Endometrium (tissue), 2 donors: ENCODE measurements at regions not wholly inside any gene's neighbourhood (a gene's known extent, or its start where the extent isn't known, plus 50 kb on each side); places are given as distances from the start of the nearest gene placed in this dataset.
A peak's percentile ranks its signal among the peaks of the same experiment; 100 is the strongest.
"Not testable (repeated sequence)": the region's sequence is repeated elsewhere in the genome, so short reads cannot be mapped to it uniquely, and the experiment has no call there.

Source experiments
- FAIRE-seq: peaks from 2 replicates; lab custom pipeline; 2012; peaks lifted over from hg19 to GRCh38; lab: Jason Lieb, UNC
- donor health status: control.
- donor health status: control.

- FAIRE-seq = not testable (repeated sequence)
Observed at GRCh38 chr12:76292891-76293290, 55.3 kb downstream of the BBS10 start.

- FAIRE-seq = not testable (repeated sequence)
Observed at GRCh38 chr12:76292305-76292704, 55.9 kb downstream of the BBS10 start.

- FAIRE-seq = no peak
Observed at GRCh38 chr12:76290963-76291859, 57.0 kb downstream of the BBS10 start.

DNA sequence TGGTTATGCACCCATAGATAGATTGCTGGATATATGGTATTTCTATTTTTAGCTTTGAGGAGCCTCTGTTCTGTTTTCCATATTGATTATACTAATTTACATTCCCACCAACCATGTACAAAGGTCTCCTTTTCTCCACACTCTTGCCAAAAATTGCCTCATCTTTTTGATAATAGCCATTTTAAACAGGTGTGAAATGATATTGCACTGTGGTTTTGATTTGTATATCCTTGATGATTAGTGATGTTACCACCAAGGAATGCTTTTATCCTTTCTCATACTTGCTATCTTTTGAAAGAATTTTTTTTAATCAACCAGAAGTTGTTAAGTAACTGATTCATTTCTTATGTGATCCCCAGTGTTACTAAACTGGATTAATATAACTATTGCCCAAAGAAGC, 60.0 kb downstream of the BBS10 start:
- no peak for FAIRE-seq

- FAIRE-seq = no peak
Observed at GRCh38 chr12:76284816-76285750, 63.1 kb downstream of the BBS10 start.

DNA sequence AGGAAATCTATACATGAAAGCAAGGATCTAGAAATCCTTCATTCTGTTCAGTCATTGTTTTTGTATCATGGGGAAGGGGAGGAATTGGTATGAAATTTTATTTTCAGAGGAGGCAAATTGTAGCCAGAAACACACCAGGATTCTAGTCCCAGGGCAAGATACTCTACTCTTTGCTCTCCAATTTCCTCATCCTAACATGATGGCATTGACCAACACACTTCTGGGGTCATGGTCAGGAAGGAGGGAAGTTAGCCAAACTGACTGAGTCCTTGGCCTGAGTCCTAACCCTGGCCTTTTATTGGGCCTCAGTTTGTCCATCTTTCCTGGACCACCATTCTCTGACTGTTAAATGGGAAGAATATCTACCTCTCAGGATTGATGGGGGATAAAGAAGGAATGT, 65.5 kb downstream of the BBS10 start:
- no peak for FAIRE-seq

DNA sequence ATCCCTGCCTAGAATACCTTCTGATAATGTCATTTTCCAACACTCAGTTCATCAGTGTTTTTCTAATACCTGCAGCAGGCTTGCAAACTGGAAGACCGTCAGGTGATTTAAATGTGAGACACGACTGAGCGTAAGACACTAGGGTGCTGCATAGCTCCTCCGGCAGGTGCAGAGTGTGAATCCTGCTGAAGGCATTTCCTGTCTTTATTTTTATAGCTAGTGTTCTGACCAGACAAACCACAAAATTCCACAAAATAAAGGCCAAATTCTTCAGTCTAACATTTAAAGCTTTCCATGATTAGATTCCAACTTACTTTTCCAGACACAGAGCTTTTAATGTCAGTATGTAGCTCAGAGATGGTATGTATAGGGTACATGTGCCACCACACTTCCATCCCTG, 70.7 kb downstream of the BBS10 start:
- no peak for FAIRE-seq

DNA sequence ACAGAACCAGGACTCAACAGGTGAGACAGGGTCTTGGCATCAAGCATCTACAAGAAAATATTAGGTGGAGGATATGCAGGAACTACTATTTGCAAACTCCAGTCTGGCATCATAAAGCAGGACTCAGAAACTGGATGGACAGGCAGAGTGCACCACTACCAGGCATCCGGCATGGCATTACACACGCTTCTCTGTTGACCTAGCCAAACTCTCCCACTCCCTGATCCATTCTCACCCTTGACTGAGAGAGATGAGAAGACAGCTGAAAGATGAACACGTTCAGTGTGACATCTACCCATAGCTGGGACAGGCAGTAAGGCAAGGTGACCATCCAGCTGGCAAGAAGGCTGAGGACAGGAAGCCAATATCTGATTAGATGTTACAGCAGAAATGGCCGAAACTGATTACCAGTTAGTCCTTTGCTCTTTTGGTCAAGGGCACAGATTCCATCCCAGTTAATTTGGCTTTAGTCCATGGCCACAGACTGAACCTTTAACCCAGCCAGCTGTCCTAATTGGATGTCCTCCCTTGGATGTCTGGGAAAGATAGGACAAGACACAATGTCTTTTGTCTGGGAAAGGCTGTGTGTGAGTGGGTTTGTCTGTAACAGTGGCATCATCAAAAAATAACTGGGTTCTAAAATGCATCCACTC, 71.6 kb downstream of the BBS10 start:
- no peak for FAIRE-seq

- FAIRE-seq = no peak
Observed at GRCh38 chr12:76275511-76276093, 72.6 kb downstream of the BBS10 start.

DNA sequence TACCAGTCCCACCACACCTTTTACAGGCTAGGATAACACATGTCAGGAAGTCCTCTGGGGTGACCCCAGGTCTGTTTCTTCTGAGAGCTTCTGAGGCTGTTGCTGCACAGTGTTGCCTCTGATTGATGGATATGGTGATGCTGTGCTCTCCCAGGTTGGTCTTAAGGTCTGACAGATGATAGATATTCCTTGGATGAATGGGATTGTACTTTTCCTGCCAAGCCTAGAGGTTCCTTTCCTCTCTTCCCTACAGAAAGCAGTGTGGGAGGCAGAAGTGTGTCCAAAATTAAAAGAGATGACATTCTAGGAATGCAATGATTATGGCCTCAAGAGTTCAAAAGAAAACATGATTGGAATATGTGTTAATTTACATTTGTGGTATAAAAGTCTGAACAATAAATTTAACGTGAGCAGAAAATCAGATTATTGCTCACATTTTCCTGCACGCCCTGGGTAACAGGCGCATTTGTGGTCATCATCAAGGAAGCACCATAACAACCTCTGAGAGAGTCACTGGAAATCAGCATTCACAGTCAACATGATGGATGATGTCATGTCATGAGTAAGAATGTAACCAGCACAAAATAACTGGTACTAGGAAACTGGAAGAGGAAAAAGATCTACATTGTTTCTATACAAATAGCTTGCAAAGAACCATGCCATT, 73.7 kb downstream of the BBS10 start:
- FAIRE-seq = no peak

DNA sequence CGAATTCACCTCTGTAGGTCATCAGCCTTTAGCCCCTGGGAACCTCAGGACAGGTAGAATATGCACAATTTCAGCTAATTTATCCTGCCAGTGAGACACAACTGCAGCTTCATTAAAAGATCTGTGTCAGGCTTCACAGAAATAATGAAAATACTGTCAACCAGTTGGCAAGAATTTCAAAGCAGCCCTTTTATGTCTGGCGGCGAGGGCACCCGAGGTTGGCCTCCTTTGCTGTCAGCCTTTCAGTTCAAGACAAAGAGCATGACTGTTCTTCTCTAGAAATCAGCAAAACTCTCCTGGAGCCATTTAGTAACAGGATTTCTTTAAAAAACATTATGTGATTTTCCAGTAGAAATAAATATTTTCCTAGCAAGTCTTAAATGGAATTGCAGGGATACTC, 75.9 kb downstream of the BBS10 start:
- FAIRE-seq = no peak

GRCh38 chr12:76270657-76271358, 77.4 kb downstream of the BBS10 start:
- no peak for FAIRE-seq

GRCh38 chr12:76268267-76268666, 79.9 kb downstream of the BBS10 start:
- no peak for FAIRE-seq

DNA sequence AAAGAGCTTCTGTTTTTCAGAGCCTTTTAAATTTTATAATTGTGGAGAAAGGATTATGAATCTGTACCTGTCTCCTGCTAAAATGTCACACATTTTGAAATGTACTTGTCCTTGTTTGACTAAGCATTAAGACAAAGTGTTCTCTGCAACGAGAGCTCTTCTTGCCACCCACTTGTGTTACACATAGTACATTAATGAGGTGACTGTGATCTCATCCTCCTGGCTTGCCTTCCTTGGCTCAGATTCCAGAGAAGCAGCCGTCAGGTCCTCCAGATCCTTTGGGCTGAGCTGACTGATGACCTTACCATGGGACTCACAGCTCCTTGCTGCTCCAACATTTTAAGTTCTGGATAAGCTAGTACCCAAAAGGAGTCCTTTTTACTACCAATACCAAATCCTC, 81.4 kb downstream of the BBS10 start:
- no peak for FAIRE-seq

GRCh38 chr12:76265424-76266180, 82.6 kb downstream of the BBS10 start:
- peak; percentile 97 for FAIRE-seq

GRCh38 chr12:76264611-76265012, 83.6 kb downstream of the BBS10 start:
- FAIRE-seq = no peak

DNA sequence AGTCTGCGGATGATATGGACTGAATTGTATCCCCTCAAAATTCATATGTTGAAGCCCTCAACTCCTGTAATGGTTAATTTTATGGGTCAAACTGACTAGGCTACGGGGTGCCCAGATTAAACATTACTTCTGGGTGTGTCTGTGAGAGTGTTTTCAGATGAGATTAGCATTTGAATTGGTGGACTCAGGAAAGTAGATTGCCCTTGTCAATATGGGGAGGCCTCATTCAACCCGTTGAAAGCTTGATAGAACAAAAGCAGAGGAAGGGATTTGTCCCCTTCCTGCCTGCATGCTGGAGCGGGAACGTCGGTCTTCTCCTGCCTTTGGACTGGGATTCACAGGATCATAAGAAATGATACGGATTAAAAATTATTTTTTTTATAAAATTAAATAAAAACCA, 84.5 kb downstream of the BBS10 start:
- FAIRE-seq = no peak

- FAIRE-seq = no peak
Observed at GRCh38 chr12:76260390-76260748, 87.8 kb downstream of the BBS10 start.

- no peak for FAIRE-seq
Observed at GRCh38 chr12:76259660-76260389, 88.4 kb downstream of the BBS10 start.

DNA sequence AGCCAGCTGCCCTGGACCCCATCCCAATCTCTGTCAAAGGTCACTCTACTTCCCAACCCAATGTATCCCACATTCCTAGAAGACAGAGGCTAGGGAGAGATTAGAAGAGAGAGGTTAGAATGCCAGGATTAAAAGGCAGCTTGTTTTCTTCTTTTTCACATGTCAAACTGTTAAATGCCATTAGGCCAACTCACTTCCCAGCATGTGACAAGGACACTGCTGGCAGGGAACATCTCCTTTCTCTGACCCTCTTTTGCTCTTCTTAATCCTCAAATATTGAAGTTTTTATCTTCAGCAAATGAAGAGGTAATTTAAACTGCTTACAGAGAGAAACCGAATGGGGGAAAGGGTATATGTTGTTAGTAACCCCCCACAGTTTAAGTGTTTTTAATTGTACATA, 89.1 kb downstream of the BBS10 start:
- no peak for FAIRE-seq
